ENCODE measurements at regions not wholly inside any gene's neighbourhood (a gene's known extent, or its start where the extent isn't known, plus 50 kb on each side); places are given as distances from the start of the nearest gene placed in this dataset.

- no TSS peak for BruUV-seq (replicated peaks)
These were observed 227.5 kb upstream of the RMST start for GRCh38 chr12:97235102-97235501.

GRCh38 chr12:97246368-97246767 is 216.2 kb upstream of the RMST start:
- Histone ChIP-seq H3K9me3 (replicated peaks; ENCODE audit: control insufficient read depth, insufficient read depth, low read length) (no peaks in the 10 kb centered on the region), H3K4me3 (replicated peaks in 1 of 3; ENCODE audit: insufficient read depth in 1 of 3, low read depth in 1 of 3, low read length in 3 of 3) (no peak overlapping the region), H3K27ac (ENCODE audit: insufficient read depth, low read depth, low read length) (no peak overlapping the region), H3K4me1 (ENCODE audit: control insufficient read depth, extremely low read depth, insufficient read depth, low read length) (peaks cover 2% of the 10 kb centered on the region), H2AFZ (ENCODE audit: low read depth, low read length) (no peak overlapping the region), H3K9me1 (replicated peaks; ENCODE audit: control insufficient read depth, extremely low read depth, insufficient read depth, low read length) (no peaks in the 10 kb centered on the region), H3K27me3 (ENCODE audit: control insufficient read depth in 2 of 2, insufficient read depth in 2 of 2, low read length in 2 of 2) (no peaks in the 10 kb centered on the region), H3K79me2 (ENCODE audit: control insufficient read depth, insufficient read depth, low read length) (no peaks in the 10 kb centered on the region), H3K36me3 (ENCODE audit: control insufficient read depth in 2 of 2, extremely low read depth in 1 of 2, insufficient read depth in 2 of 2, low read length in 2 of 2) (no peaks in the 10 kb centered on the region), H3K9ac (replicated peaks; ENCODE audit: extremely low read depth, insufficient read depth, low read length) (no peak overlapping the region), H4K20me1 (replicated peaks; ENCODE audit: control insufficient read depth, extremely low read depth, insufficient read depth, low read length) (no peaks in the 10 kb centered on the region), H3K4me2 (ENCODE audit: insufficient read depth, low read length) (no peak overlapping the region)
- DNase-seq (ENCODE audit: low read depth, low spot score) (no peak), FAIRE-seq (no peak)
- dilution Hi-C loops (cut with MboI; ENCODE audit: extremely low pct_ligation_motif_present, low sequenced_read_pairs) = no loop called here
- no TSS peak for BruUV-seq (replicated peaks)
- CTCF ChIA-PET = no interaction called here
- intact Hi-C loops (cut with micrococcal nuclease) = no loop called here
- no peak for TF ChIP-seq POLR2AphosphoS5 (IDR thresholded peaks at IDR 0.05; ENCODE audit: insufficient read depth, low read depth, low read length)
- no peak for TF ChIP-seq MYC (IDR thresholded peaks at IDR 0.05; ENCODE audit: low read depth, low read length)
- TF ChIP-seq JUN (IDR thresholded peaks at IDR 0.05; ENCODE audit: borderline replicate concordance, insufficient read depth, insufficient read length, low read depth) = no peak
- TF ChIP-seq EZH2 (IDR thresholded peaks at IDR 0.05; ENCODE audit: borderline replicate concordance, low read depth, low read length, severe bottlenecking) = no peak
- TF ChIP-seq GATA2 (IDR thresholded peaks at IDR 0.05; ENCODE audit: insufficient read depth, insufficient read length, low read depth, low read length) = no peak
- no peak for TF ChIP-seq FOS (IDR thresholded peaks at IDR 0.05; ENCODE audit: borderline replicate concordance, insufficient read depth, low read length)
- TF ChIP-seq, protein P1, sequence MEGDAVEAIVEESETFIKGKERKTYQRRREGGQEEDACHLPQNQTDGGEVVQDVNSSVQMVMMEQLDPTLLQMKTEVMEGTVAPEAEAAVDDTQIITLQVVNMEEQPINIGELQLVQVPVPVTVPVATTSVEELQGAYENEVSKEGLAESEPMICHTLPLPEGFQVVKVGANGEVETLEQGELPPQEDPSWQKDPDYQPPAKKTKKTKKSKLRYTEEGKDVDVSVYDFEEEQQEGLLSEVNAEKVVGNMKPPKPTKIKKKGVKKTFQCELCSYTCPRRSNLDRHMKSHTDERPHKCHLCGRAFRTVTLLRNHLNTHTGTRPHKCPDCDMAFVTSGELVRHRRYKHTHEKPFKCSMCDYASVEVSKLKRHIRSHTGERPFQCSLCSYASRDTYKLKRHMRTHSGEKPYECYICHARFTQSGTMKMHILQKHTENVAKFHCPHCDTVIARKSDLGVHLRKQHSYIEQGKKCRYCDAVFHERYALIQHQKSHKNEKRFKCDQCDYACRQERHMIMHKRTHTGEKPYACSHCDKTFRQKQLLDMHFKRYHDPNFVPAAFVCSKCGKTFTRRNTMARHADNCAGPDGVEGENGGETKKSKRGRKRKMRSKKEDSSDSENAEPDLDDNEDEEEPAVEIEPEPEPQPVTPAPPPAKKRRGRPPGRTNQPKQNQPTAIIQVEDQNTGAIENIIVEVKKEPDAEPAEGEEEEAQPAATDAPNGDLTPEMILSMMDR (IDR thresholded peaks at IDR 0.05; ENCODE audit: extremely low read depth in 1 of 2, insufficient read depth in 1 of 2, low read depth in 1 of 2, low read length in 2 of 2) = no peak
- TF ChIP-seq MAX (IDR thresholded peaks at IDR 0.05; ENCODE audit: insufficient read depth, insufficient read length) = no peak
- no peak for TF ChIP-seq POLR2A (IDR thresholded peaks at IDR 0.05; ENCODE audit: low read depth, low read length)
- POLR2A ChIA-PET = no interaction called here

More at GRCh38 chr12:97235102-97235501, 227.5 kb upstream of the RMST start:
- Histone ChIP-seq H3K4me3 (replicated peaks in 1 of 3; ENCODE audit: insufficient read depth in 1 of 3, low read depth in 1 of 3, low read length in 3 of 3) (no peak overlapping the region), H3K9me1 (replicated peaks; ENCODE audit: control insufficient read depth, extremely low read depth, insufficient read depth, low read length) (no peaks in the 10 kb centered on the region), H3K9ac (replicated peaks; ENCODE audit: extremely low read depth, insufficient read depth, low read length) (no peak overlapping the region), H2AFZ (ENCODE audit: low read depth, low read length) (no peak overlapping the region), H4K20me1 (replicated peaks; ENCODE audit: control insufficient read depth, extremely low read depth, insufficient read depth, low read length) (no peaks in the 10 kb centered on the region), H3K36me3 (ENCODE audit: control insufficient read depth in 2 of 2, extremely low read depth in 1 of 2, insufficient read depth in 2 of 2, low read length in 2 of 2) (no peaks in the 10 kb centered on the region), H3K79me2 (ENCODE audit: control insufficient read depth, insufficient read depth, low read length) (no peaks in the 10 kb centered on the region), H3K27me3 (ENCODE audit: control insufficient read depth in 2 of 2, insufficient read depth in 2 of 2, low read length in 2 of 2) (no peaks in the 10 kb centered on the region), H3K27ac (ENCODE audit: insufficient read depth, low read depth, low read length) (no peak overlapping the region), H3K9me3 (replicated peaks; ENCODE audit: control insufficient read depth, insufficient read depth, low read length) (no peaks in the 10 kb centered on the region), H3K4me1 (ENCODE audit: control insufficient read depth, extremely low read depth, insufficient read depth, low read length) (no peaks in the 10 kb centered on the region), H3K4me2 (ENCODE audit: insufficient read depth, low read length) (no peak overlapping the region)
- FAIRE-seq (no peak), DNase-seq (ENCODE audit: low read depth, low spot score) (no peak)
- POLR2A ChIA-PET = no interaction called here
- intact Hi-C loops (cut with micrococcal nuclease) (no loop called here), dilution Hi-C loops (cut with MboI; ENCODE audit: extremely low pct_ligation_motif_present, low sequenced_read_pairs) (no loop called here)
- TF ChIP-seq FOS (IDR thresholded peaks at IDR 0.05; ENCODE audit: borderline replicate concordance, insufficient read depth, low read length) = no peak
- no peak for TF ChIP-seq EZH2 (IDR thresholded peaks at IDR 0.05; ENCODE audit: borderline replicate concordance, low read depth, low read length, severe bottlenecking)
- TF ChIP-seq MAX (IDR thresholded peaks at IDR 0.05; ENCODE audit: insufficient read depth, insufficient read length) = no peak
- no peak for TF ChIP-seq POLR2AphosphoS5 (IDR thresholded peaks at IDR 0.05; ENCODE audit: insufficient read depth, low read depth, low read length)
- TF ChIP-seq, protein P1 (IDR thresholded peaks at IDR 0.05; ENCODE audit: extremely low read depth in 1 of 2, insufficient read depth in 1 of 2, low read depth in 1 of 2, low read length in 2 of 2) = no peak
- TF ChIP-seq POLR2A (IDR thresholded peaks at IDR 0.05; ENCODE audit: low read depth, low read length) = no peak
- CTCF ChIA-PET = no interaction called here
